B cell (primary cell): ENCODE measurements at regions not wholly inside any gene's neighbourhood (a gene's known extent, or its start where the extent isn't known, plus 50 kb on each side); places are given as distances from the start of the nearest gene placed in this dataset.

Experiments
- ATAC-seq: fragments of 200-7000 bp; cut with Tn5 transposase; one replicate; pipeline ENCODE4 v1.10.0; 2021; ENCODE audit warnings: low read depth, mild to moderate bottlenecking, moderate number of reproducible peaks, moderate library complexity
- CTCF ChIA-PET: fragments of 350-600 bp; sonication (Branson Sonifier 250); formaldehyde crosslinking; loops from one replicate; lab custom pipeline; 2021; ENCODE audit warnings: antibody characterized with exemption, inconsistent platforms; lab: Charles Lee
- POLR2A ChIA-PET: fragments of 350-600 bp; sonication (Branson Sonifier 250); formaldehyde crosslinking; loops from one replicate; lab custom pipeline; 2021; ENCODE audit warnings: antibody characterized with exemption; lab: Charles Lee
- DNase-seq: peaks from one replicate; pipeline ENCODE4 v3.0.0; 2013
- H2AFZ ChIP-seq: 2 replicates; pipeline ENCODE4 v1.6.1; 2012; ENCODE audit warnings: mild to moderate bottlenecking, low read depth, low read length; ENCODE audit not compliant: insufficient read depth, poor library complexity, severe bottlenecking
- H3K27ac ChIP-seq, 2 donors: 1 replicate in 1 of 2; 2 replicates in 1 of 2; pipeline ENCODE4 v1.5.1; 2012 to 2013; ENCODE audit warnings: low read length in 2 of 2, mild to moderate bottlenecking in 2 of 2, moderate library complexity in 1 of 2
- H3K27me3 ChIP-seq, 4 experiments: fragments of 200-600 bp in 1 of 4; sonication (generic) in 1 of 4; replicated peaks in 1 of 4; 1 replicate in 2 of 4; 2 replicates in 2 of 4; pipeline versions ENCODE4 v1.6.1 to v1.7.0; 2013 to 2016; ENCODE audit warnings: low read length in 3 of 4, mild to moderate bottlenecking in 2 of 4, mixed read lengths in 1 of 4, moderate library complexity in 1 of 4; ENCODE audit not compliant: insufficient read depth in 4 of 4, control insufficient read depth in 3 of 4; ENCODE audit errors: control extremely low read depth in 1 of 4
- H3K36me3 ChIP-seq, 2 experiments: replicated peaks in 1 of 2; 1 replicate in 1 of 2; 2 replicates in 1 of 2; pipeline versions ENCODE4 v1.6.1 to v1.7.1; 2013; ENCODE audit warnings: low read length in 1 of 2; ENCODE audit not compliant: insufficient read depth in 2 of 2, control insufficient read depth in 1 of 2; ENCODE audit errors: control extremely low read depth in 1 of 2, extremely low read depth in 1 of 2
- H3K4me1 ChIP-seq, 2 donors: fragments of 200-600 bp in 1 of 2; sonication (generic) in 1 of 2; 1 replicate in 1 of 2; 2 replicates in 1 of 2; pipeline versions ENCODE4 v1.5.1 to v1.6.1; 2013 to 2017; ENCODE audit warnings: low read length in 2 of 2; ENCODE audit not compliant: control insufficient read depth in 2 of 2, insufficient read depth in 2 of 2
- H3K4me2 ChIP-seq: replicated peaks from 2 replicates; pipeline ENCODE3; 2012; ENCODE audit warnings: mild to moderate bottlenecking, low read depth, low read length; ENCODE audit not compliant: poor library complexity, severe bottlenecking
- H3K4me3 ChIP-seq, 5 experiments: fragments of 200-600 bp in 1 of 5; sonication (generic) in 1 of 5; 1 replicate in 3 of 5; 2 replicates in 2 of 5; pipeline versions ENCODE4 v1.5.1 to v1.7.0; 2011 to 2016; ENCODE audit warnings: low read length in 4 of 5, mild to moderate bottlenecking in 4 of 5, low read depth in 2 of 5, control low read depth in 1 of 5, moderate library complexity in 1 of 5; ENCODE audit not compliant: insufficient read depth in 1 of 5; ENCODE audit errors: control extremely low read depth in 1 of 5, extremely low read depth in 1 of 5
- H3K79me2 ChIP-seq: fragments of 200-600 bp; sonication (generic); one replicate; pipeline ENCODE4 v1.6.0; 2016; ENCODE audit warnings: low read length; ENCODE audit not compliant: control insufficient read depth, insufficient read depth
- H3K9ac ChIP-seq: fragments of 200-600 bp; sonication (generic); 2 replicates; pipeline ENCODE4 v1.6.1; 2017; ENCODE audit warnings: mild to moderate bottlenecking, low read length, moderate library complexity
- H3K9me3 ChIP-seq, 3 donors: one replicate each; pipeline versions ENCODE4 v1.6.1 to v1.7.1; 2013; ENCODE audit warnings: low read length in 2 of 3; ENCODE audit not compliant: control insufficient read depth in 2 of 3, insufficient read depth in 1 of 3; ENCODE audit errors: control extremely low read depth in 1 of 3
- H4K20me1 ChIP-seq: 2 replicates; pipeline ENCODE4 v1.6.0; 2012; ENCODE audit warnings: mild to moderate bottlenecking, low read length; ENCODE audit not compliant: insufficient read depth, control insufficient read depth, poor library complexity, severe bottlenecking
- H3K27ac Mint-ChIP-seq: one replicate; pipeline ENCODE4 v1.8.0; 2021; ENCODE audit warnings: mixed read lengths
- H3K27me3 Mint-ChIP-seq: one replicate; pipeline ENCODE4 v1.8.0; 2021; ENCODE audit warnings: mixed read lengths
- H3K4me1 Mint-ChIP-seq: one replicate; pipeline ENCODE4 v1.8.0; 2021; ENCODE audit warnings: mixed read lengths
- H3K4me3 Mint-ChIP-seq: one replicate; pipeline ENCODE4 v1.8.0; 2021; ENCODE audit warnings: mixed read lengths
- H3K9me3 Mint-ChIP-seq: one replicate; pipeline ENCODE4 v1.8.0; 2022; ENCODE audit warnings: mixed read lengths; ENCODE audit not compliant: insufficient read depth
- EZH2 ChIP-seq: IDR thresholded peaks from 2 replicates; pipeline ENCODE4 v1.6.1; 2012; ENCODE audit warnings: borderline replicate concordance, low read depth, mild to moderate bottlenecking, moderate library complexity, low read length; ENCODE audit not compliant: insufficient read depth, poor library complexity, severe bottlenecking
- WGBS: methylation state at CpG from one replicate; pipeline ENCODE4 v1.1.5; 2013; ENCODE audit warnings: missing lambda C conversion rate; ENCODE audit not compliant: insufficient coverage; 5-methylcytosine and 5-hydroxymethylcytosine counted together
- intact Hi-C: fragments of 100-400 bp; cut with micrococcal nuclease; formaldehyde crosslinking; loops from one replicate; pipeline ENCODE4 v1.10.0; 2022
- TF ChIP-seq, protein P1 (sequence below): fragments of 200-600 bp; IDR thresholded peaks from one replicate; pipeline ENCODE4 v1.8.0; 2022; ENCODE audit warnings: antibody characterized with exemption, mild to moderate bottlenecking

DNA sequence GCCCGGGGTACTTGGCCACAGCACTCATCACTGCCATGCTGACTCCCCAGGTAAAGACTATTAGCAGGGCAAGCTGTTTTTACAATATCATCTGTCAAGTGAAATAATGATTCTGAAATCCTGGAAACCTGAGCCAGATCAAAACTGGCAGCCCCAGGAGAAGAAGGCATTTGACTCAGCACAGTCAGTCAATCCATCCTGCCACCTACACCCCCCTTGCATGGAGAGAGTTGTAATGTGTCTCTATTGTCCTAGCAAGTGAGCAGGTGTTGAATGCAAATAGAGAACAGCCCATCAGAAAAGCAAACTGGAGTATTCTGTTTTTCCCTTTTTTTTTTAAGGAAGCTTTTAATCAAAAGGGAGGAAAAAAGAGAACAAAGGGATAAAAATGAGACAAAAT is 291.2 kb downstream of the BRINP1 start:
- Histone ChIP-seq H3K79me2 (no peaks in the 10 kb centered on the region), H3K4me2 (no peak overlapping the region), H3K9ac (no peak overlapping the region), H3K27me3 (peaks cover 0 to 2% (median 0%) of the 10 kb centered on the region in 4 experiments), H3K4me3 (no peak overlapping the region), H3K9me3 (no peaks in the 10 kb centered on the region), H3K27ac (no peak overlapping the region), H4K20me1 (no peaks in the 10 kb centered on the region), H3K36me3 (no peaks in the 10 kb centered on the region), H3K4me1 (no peaks in the 10 kb centered on the region), H2AFZ (no peak overlapping the region)
- ATAC-seq (no peak), DNase-seq (no peak)
- Mint-ChIP-seq H3K27ac (no peak overlapping the region), H3K27me3 (no peaks in the 10 kb centered on the region), H3K4me3 (no peak overlapping the region), H3K9me3 (no peaks in the 10 kb centered on the region), H3K4me1 (no peaks in the 10 kb centered on the region)
- 50% methylated on average over 1 of the region's 1 CpG for WGBS
- TF ChIP-seq, protein P1, sequence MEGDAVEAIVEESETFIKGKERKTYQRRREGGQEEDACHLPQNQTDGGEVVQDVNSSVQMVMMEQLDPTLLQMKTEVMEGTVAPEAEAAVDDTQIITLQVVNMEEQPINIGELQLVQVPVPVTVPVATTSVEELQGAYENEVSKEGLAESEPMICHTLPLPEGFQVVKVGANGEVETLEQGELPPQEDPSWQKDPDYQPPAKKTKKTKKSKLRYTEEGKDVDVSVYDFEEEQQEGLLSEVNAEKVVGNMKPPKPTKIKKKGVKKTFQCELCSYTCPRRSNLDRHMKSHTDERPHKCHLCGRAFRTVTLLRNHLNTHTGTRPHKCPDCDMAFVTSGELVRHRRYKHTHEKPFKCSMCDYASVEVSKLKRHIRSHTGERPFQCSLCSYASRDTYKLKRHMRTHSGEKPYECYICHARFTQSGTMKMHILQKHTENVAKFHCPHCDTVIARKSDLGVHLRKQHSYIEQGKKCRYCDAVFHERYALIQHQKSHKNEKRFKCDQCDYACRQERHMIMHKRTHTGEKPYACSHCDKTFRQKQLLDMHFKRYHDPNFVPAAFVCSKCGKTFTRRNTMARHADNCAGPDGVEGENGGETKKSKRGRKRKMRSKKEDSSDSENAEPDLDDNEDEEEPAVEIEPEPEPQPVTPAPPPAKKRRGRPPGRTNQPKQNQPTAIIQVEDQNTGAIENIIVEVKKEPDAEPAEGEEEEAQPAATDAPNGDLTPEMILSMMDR, result no peak
- no peak for TF ChIP-seq EZH2
- intact Hi-C loops, result no loop called here
- ChIA-PET POLR2A (no interaction called here), CTCF (no interaction called here)

DNA sequence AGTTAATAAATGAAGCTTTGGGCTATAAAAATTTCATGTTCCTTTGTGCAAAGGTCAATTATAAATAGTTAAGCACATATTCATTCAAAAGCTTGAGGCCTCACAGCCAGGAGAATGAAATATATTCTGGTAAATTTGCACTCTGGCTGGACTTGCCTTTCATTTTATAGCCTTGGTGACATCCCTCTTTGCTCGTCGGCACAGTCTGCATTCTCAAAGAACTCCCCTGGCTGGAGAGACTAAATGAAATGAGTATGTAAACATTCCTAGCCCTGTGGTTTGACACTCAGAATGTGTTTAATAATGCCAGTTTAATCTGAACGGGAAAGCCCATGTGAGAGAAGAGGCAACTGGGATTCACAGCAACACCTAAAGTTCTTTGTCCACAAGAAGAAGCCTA is 285.6 kb downstream of the BRINP1 start:
- H3K27me3 ChIP-seq, result peaks cover 0 to 2% (median 0%) of the 10 kb centered on the region in 4 experiments
- no peak overlapping the region for H3K4me3 ChIP-seq
- H3K27ac Mint-ChIP-seq, result no peak overlapping the region
- H3K36me3 ChIP-seq, result no peaks in the 10 kb centered on the region
- ChIA-PET POLR2A (no interaction called here), CTCF (no interaction called here)
- WGBS, result no CpG with 5 or more reads among the region's 3 CpGs
- no peak overlapping the region for H3K4me3 Mint-ChIP-seq
- H3K27me3 Mint-ChIP-seq, result no peaks in the 10 kb centered on the region
- no peak for TF ChIP-seq EZH2
- TF ChIP-seq, protein P1, result no peak
- H3K4me2 ChIP-seq, result no peak overlapping the region
- no peaks in the 10 kb centered on the region for H3K79me2 ChIP-seq
- intact Hi-C loops, result no loop called here
- no peak for DNase-seq
- no peaks in the 10 kb centered on the region for H3K4me1 Mint-ChIP-seq
- H3K9ac ChIP-seq, result no peak overlapping the region
- H3K4me1 ChIP-seq, result no peaks in the 10 kb centered on the region
- no peak for ATAC-seq
- H4K20me1 ChIP-seq, result no peaks in the 10 kb centered on the region
- H3K9me3 Mint-ChIP-seq, result peaks cover 2% of the 10 kb centered on the region
- no peak overlapping the region for H3K27ac ChIP-seq
- H2AFZ ChIP-seq, result no peak overlapping the region
- no peaks in the 10 kb centered on the region for H3K9me3 ChIP-seq
